ENCODE measurements at regions not wholly inside any gene's neighbourhood (a gene's known extent, or its start where the extent isn't known, plus 50 kb on each side); places are given as distances from the start of the nearest gene placed in this dataset.

DNA sequence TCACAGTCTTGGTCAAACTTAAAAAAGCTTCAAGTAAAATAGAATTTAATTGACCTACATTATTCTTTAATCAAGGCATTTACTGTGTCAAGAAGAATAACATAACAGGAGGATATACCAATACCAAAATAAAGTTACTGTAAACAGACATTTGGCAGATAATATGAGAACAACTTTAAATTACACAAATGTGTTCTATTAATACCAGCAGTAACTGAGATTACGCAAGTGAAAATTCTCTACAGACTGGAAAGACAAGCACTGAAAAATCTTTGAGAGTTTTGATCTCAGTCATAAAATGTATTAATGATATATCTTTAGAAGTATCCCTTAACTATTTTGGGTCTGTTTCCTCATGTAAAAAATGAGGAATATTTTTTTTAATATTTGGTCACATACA lies 169.2 kb upstream of the SOX5 start:
- no peak for DNase-seq

DNA sequence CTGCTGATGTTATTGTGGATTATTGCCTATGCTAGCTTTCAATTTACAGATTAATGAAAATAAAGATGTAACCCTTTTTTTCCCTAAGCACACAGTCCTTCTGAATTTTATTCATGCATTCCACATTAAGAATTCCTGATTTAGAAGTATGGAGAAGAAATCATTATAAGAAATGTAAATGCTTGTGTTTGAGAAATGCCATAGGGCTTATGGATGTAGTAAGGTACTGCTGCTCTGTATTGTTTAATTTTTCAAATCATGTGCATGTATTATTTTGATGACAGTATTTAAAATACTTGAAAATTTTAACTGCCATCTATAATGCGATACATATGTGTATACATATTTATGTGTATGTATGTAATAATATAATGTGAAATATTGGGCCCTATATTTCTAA lies 167.1 kb upstream of the SOX5 start:
- no peak for DNase-seq

DNA sequence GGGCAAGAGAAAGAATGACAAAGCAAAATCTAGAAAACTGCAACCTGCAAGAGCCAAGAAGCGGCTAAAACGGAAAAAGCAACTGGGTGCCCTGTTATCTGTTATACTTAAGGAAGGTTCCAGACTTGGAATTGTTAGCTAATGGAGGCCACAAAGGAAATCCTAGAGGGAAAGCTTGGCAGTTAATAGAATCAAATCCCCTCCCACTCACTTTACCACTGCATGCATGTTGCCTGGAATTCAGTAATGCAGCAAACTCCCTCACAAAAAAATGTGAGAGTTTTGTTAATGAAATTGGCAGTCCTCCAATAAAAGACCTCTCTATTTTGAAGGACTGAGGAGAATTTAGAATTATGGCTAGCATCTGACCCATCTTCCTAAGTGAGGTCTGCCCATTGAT lies 164.2 kb upstream of the SOX5 start:
- no peak for DNase-seq

DNA sequence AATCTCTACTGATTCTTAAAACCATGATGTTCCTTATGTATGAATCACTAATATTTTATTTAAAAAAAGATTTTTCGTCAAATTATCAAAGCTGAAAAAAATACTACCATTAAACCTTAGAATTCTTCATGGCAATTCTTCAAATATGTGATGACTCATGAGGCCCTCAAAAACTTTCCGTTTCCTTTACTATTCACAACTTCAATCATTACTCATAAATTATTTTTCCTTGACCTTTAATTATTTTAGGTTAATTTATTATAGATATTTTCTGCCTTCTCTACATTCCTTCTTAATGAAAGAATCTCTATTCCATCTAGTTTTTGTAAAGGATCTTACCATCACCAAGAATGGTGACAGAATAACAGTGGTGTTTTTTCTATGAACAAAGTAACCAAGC lies 162.1 kb upstream of the SOX5 start:
- no peak for DNase-seq

DNA sequence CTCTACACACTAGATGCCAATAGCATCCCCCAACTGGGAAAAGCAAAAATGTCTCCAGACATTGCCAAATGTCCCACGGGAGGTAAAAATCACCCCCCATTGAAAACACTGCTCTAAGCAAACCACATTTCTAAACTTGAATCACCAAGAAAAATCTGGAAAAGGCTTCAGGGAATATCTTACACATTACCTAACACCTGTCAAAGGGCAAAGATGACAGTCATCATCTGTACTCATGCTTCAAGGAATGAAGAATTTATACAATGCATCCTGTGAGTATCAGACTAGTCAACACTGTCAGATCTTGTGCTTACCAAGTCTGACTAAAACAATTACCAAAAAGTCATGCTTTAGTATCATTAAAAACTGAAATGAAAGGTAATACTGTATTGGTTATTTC lies 161.6 kb upstream of the SOX5 start:
- no peak for DNase-seq

DNA sequence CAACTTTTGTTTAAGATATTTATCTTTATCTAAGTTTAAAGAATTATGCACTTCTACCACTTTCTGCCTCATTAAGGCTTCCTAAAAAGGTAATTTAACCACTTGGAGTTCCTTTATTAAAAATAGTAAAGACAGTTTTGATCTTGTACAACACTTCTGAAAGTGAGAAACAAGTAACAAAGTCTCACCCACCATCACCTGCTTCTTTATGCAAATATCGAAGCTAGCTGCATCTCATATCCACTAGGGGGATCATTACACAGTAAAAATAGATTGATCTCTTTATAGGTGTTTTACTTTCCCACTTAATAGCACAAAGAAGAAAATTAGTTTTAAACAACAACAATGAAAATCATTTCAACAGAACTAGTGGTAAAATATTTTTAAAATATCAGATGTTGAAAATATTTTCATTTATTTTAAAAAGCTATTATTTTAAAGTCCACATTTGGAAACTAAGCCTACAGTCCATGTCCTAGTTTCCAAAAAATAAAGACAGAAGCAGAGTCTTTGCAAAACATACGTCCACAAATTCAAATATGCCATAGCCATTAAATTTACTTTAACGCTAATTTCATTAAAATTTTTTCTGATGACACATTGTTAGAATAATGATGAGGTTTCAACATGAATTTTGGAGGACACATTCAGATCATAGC lies 160.0 kb upstream of the SOX5 start:
- DNase-seq, result peak; percentile 28

DNA sequence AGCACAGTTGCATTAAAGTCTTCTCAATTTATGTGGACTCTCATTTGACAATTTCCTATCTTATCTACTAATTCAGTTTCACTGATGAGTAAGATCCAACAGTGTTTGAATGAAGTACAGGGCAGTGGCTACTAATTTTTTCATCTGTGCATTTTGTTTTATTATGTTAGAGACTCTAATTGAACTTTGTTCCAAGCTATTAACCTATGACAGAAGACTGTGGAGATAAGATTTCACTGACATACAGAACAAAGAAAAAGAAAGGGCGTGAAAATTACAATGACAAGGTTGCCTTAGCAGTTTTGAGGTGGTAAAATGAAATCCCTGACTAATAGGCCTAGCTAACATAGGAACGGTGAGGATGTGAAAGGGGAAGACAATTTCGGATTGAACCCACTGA lies 153.2 kb upstream of the SOX5 start:
- no peak for DNase-seq

DNA sequence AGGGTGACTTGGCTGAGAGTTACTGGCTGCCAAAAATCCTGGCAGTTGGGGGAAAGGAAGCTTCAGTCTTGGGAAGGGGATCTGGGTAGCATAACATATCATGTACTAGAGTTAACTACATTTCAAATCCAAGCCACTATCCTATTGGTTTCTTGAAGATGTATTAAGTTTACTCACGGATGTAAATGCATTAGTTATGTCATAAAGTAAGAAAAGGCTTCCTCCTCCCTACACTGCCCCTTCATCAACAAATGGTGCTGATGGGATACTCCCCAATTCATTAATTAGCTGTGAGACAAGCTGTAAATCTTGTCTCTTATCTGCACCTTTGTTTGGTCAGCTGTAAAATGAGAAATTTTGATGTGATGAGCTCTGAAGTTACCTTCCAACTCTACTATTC lies 150.1 kb upstream of the SOX5 start:
- no peak for DNase-seq

DNA sequence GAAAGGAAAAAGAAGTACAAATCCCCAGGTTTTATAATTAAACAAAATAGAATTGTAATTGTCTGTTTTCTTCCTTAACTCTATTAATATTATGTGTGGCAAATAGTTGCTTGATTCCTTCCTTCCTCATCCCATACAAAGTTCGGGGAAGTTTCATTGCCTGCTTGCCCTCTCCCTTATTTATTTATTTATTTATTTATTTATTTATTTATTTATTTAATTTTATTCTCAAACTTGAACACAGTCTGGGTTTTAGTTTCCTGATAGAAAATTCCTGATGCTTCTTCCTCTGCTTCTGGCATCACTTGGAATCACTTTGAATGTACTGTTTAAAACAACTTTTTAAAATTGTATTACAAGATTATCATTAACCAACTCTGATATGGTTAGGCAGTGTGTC lies 145.8 kb upstream of the SOX5 start:
- no peak for DNase-seq

DNA sequence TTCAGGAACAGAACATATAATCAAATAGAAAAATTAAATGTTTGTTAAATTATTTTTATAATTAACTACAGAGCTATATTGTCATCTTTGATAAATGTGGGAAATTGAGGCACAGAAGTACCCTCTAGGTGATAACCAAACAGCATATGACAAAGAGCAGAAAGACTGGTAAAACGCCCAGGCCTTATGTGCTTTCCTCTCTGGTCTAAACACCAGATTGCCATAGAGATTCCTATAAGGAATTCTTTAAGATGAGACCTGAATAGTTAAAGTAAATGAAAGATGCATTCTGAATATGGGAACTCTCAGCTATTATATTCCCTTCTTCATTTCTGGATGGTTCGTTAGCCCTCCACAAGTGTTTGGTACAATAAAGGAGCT lies 140.0 kb upstream of the SOX5 start:
- no peak for DNase-seq

DNA sequence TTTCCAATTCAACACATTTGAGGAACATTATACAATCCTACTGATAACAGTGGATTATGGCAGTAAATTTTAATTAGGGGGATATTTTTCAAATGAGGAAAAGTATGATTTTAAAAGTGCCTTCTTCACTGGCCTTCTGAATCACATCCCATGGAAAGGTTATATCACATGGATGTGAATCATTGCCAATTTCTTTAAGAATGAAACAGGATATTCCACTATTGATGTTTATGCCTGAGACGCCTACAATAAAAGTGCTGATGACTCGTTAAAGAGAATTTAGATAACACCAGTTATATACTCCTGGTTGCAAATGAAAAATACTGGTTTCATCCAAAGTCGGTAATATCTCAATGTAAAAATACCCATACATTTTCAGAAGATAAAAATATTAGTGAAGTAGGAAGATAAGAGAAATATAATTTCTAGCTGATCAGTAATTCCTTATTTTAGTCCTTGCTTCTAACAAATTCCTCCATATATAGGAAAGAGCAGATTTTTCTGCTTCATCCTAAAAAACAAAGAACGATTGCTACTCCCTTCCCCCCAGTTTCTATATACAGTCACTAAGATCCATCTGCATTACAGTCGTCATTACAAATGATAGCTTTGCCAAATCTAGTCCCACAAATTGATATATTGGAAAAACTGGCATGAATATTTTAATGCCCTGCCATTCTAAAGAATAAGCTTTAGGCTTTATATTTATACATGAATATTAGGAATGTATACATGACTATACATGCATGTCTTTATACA lies 139.5 kb upstream of the SOX5 start:
- no peak for DNase-seq

DNA sequence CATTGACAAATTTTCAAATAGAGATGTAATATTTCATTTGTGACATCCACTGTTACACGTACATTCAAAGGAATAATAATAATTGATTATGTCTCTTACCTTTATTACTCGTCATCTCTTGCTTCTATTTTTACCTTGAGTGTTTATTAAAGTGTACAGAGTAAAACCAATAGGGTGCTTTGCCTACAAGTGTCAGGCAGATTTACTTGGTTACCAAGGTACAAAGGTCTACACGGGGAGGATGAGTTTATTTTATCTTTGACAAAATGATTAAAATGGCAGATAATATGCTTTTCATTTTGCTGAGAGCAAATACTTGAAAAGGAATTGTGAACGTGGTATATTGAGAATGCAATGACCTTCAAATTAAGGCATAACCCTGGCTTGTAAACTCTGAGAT lies 137.8 kb upstream of the SOX5 start:
- no peak for DNase-seq

DNA sequence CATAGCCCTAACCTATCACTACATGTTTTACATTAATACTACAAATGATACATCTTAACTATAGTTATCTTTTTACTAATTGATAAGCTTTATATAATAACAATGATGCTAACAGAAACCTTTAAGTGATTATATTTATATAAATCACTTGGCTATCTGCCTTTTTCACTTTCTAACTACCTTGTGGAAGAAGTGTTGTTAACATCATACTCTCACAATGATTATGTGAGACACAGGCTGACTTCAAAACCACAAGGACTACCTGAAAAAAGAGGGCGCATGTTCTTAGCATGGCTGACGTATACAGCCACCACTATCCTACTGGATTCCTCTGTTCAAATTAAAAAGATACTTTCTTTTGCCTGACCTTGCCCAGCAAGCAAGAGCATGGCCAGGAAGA lies 135.3 kb upstream of the SOX5 start:
- no peak for DNase-seq

DNA sequence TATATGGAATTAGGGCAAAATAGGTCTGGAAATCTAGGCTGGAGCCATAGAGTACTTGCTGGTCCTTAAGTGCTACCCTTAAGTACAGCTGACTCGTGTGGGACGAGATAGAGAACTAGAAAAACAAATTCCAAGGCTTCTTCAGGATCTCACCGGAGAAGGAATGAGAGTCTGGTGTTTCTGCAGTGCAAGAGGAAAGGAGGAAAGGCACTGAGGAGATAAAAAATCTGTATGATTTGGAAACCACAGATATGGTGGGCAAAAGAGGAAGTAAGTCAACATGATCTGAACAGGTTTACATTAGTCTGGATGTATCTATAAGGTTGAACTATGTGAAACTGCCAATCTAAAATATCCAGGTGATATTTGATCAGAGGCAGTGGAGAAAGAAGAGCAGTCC lies 134.4 kb upstream of the SOX5 start:
- DNase-seq, result no peak

DNA sequence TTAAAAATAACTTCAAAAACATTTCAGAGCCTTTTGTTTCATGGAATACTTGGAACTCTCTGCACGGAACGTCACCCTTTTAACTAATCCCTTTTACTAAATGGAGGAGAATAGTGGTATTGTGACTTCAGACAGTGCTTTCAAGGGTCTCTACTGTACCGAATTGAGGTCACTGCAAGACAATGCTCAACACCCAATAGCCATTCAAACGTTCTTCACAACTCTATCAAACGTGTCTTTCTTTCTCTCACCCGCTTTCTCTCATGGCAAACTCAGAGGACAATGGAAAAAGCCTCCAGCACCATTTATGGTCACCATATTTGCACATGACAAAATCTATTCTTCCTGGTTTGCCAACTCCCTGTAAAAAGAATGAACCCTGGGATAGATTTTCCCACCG lies 132.1 kb upstream of the SOX5 start:
- DNase-seq, result no peak

DNA sequence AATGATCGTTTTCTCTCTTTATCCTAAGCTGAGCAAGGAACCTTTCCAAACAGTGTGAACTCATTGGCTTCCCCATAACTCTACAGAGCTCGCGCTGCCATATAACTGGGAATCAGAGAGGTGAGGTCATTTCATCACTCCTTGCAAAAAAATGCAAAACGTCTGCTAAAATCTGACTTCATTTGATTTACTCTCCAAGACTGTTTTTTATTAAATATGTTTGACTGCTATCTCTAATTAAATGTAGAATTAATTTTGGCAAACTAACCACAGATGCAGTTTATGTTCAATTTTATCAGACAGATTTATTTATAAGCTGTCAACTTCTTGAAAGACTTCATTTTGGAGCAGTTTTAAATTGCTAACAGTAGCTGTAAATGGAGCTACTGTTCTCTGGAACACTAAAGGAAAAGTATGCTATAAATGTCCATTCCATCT lies 131.6 kb upstream of the SOX5 start:
- DNase-seq, result no peak

DNA sequence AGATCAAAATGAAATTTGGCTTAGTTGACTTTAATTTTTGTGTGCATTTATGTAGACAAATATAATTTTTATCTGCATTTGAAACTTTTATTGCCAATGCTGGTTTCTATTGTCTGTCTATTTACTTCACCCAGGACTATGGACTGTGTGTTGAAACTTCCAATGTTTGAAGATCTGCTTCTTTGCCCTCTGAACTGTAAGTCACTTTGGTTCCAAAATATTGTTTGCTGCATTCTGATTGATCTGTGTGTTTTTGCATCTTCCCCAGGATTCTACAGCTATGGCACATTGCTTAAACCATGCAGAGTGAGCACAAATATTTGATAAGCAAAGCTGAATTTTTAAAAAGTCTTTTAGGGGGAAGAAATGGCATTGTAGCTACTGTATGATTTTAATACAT lies 131.0 kb upstream of the SOX5 start:
- DNase-seq, result no peak

DNA sequence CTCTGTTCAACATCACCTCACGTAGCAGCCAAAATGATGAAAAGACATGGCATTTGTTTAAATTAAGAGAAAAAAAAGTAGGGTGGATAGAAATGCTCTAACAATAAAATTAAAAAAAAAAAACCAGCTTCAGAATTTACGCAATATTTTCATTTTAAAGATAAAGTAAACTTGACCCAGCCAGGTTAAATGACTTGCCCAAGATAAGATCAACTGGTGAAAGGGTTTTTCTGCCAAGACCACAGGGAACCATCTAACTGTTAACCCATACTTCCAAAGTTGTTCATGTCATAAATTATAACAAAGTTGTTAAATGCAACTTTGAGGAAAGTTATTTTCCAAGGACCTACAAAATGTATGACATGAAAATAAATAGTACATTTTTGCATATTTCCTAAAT lies 129.6 kb upstream of the SOX5 start:
- no peak for DNase-seq

DNA sequence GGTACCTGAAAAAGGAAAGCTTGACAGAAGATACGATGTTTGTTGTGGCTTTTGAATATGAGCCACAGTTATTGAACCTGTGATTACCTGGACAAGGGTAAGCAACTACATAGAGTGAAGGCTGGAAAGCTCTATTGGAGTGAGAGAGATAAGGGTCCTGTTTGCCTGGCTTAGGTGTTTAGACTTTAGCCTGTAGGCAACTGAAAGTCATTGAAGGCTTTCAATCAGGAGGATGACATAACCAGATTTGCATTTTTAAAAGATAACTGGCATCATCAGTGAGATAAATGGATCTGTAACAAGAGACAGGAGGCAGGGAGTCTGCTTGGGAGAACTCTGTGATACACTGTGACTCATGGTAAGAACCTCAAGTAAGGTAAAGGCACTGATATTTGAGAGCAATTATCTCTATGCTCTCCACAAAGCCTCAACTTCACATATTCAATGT lies 128.9 kb upstream of the SOX5 start:
- DNase-seq, result no peak

DNA sequence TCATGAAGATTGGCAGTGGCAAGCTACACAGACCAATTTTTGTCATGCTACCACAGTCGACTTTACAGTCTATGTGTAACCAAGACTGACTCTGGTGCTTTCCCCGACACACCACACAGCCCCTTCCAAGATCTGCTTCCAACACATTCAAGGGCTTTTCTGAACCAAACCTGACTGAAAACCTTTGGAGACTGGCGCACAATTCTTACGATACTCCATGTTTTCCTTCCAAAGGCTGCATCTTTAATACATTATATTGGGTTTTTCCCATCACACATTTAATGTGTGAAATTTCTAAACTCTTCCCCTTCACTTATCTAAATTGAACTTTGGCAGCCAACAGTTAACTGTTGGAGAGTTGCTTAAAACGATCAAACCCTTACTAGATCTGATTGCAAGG lies 127.7 kb upstream of the SOX5 start:
- DNase-seq, result no peak

DNA sequence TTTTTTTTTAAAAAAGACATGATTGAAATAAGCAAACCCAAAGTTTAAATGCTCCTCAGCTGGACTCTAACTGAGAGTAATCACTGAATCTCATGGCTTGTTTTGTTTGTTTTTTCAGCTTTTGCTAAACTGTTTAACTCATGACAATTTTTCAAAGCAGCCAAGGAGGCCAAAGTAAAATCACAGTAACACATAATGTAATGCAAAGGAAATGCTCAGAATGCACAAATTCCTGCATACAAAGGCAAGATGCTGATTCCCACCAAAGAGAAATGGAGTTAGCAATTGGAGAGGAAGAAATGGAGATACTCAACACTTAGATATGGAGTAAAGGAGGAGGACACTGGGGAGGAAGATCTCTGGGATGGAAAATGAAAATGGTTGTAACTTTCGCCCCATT lies 126.2 kb upstream of the SOX5 start:
- DNase-seq, result no peak

DNA sequence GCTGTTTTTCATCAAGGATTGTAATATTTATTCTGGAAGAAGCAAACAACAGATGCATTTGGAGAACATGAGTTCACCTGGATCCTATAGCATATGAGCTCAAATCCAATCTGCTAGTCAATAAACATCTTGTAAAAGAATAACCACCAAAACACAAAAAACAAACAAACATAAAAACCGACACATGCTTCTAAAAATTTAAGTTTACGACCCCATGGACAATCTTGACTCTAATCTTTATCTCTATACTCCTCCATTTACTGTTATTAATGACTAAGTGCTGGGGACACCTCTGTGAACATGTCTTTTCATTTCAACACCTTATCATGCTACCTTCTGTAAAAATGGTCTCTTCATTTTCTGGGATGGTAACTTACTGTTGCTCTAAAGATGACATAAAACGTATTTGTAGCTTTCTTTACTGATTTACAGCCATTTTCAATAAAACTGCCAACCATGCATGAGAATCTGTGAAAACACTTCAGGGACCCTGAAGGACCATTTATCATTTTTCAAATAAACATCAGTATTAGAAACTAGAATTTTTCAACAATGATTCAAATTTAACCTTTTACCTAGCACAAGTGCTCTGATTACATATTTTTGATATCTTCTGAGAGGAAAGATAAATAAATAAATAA lies 123.8 kb upstream of the SOX5 start:
- no peak for DNase-seq

DNA sequence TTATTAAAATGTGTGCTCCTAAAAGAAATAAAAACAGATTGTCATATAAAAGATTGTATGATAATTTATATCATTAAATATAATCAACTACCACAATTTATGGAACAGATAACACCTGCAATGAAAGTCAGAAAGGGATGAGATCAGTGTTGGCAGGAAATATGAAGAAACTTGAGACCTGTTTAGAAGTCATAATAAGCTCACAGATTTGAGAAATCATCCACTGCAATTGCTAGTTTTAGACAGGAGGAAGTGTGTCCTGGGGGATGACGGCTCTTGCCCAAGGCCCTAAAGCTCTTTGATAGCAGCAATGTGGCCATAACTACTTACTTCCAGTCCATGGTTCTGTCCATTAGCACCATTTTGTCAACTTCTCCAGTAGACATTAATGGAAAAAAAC lies 122.8 kb upstream of the SOX5 start:
- no peak for DNase-seq

DNA sequence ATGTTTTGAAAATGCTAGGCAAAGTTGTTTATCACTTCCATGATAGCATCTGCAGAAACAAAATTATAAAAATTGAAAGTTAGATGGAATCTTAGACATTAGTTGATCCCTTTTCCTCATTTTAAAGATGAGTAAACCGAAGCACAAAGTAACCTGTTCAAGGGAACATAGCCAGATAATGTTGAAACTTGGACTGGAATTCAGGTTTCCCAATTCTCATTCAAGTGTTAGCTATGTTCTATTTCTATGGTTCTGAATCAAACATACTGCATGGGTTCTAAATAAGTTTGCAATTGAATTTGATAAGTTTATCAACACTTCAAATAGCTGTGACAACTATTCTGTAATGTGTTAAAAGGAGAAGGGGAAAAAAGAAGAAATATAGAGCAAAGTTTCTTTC lies 122.4 kb upstream of the SOX5 start:
- no peak for DNase-seq
